Loucy (cell line): ENCODE measurements at regions not wholly inside any gene's neighbourhood (a gene's known extent, or its start where the extent isn't known, plus 50 kb on each side); places are given as distances from the start of the nearest gene placed in this dataset.

Experiments used
- CTCF ChIP-seq: fragments of 200-600 bp; sonication (generic); conservative IDR thresholded peaks from 2 replicates; pipeline ENCODE4 v1.5.1; 2014; ENCODE audit warnings: mild to moderate bottlenecking, antibody characterized with exemption, low read length
- EZH2phosphoT487 ChIP-seq: fragments of 200-600 bp; IDR thresholded peaks from 2 replicates; pipeline ENCODE4 v1.6.1; 2018; ENCODE audit warnings: antibody characterized with exemption, mild to moderate bottlenecking, moderate library complexity, borderline replicate concordance

GRCh38 chr11:109939166-109939810 lies 153.9 kb upstream of the ZC3H12C start:
- peak; percentile 79 for TF ChIP-seq CTCF
- no peak for TF ChIP-seq EZH2phosphoT487
